GM18861 (cell line): ENCODE measurements at regions not wholly inside any gene's neighbourhood (a gene's known extent, or its start where the extent isn't known, plus 50 kb on each side); places are given as distances from the start of the nearest gene placed in this dataset.
"Not testable (repeated sequence)": the region's sequence is repeated elsewhere in the genome, so short reads cannot be mapped to it uniquely, and the experiment has no call there.

Source experiments
- ATAC-seq: cut with Tn5 transposase; IDR thresholded peaks from one replicate; pipeline ENCODE4 v1.9.1; 2021; ENCODE audit not compliant: unreplicated experiment

DNA sequence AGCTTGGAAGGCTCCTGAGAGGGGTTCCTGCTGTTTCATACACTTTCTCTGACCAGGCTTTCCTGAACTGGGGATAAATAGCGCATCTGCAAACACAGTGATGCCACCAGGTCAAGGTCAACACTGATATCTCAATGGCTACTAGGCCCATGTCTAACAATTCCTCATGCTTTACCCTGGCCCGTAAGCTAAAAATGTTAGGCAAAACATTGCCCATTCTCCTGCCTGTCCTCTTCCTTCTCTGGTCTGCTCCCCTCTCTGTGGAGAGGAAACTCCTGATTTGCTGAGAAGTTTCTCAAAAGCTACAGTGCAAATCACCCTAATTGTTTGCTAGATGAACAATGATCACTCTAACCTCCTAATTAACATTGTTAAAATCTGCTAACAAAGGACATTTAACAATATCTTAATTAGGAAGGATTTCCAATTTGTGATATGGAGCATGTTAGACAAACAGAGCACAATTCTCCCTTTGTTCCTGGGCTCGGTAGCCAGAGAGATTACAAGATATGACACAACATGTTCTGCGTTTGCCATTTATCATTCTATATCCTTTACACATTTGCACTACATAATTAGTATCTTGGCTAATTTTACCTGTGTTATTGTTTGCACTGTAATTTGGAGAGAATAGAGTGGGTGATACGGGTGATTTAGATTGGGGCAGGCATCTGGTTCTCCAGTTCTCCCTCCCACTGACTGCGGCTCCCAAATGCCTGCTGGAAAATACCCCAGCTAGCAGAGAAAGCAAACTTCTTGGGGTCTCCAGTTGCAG, 266.8 kb downstream of the CD83 start:
- ATAC-seq = no peak

DNA sequence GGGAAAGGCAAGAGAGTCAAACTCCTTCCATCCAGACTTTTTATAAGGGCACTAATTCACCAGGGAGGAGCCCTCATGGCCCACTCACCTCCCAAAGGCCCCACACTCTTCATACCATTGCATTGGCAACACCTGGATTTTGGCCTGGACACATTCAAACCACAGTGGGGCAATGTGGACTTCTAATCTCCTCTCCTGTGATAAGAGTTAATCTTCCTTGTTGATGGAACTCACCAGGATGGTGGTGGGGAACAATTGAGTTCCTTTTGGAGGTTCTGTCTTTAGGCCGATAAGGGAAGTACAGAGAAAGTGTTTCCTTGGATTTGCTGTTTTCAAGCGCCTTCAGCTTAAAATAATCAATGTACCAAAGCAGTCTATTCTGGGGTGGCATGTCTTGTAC, 268.7 kb downstream of the CD83 start:
- no peak for ATAC-seq

DNA sequence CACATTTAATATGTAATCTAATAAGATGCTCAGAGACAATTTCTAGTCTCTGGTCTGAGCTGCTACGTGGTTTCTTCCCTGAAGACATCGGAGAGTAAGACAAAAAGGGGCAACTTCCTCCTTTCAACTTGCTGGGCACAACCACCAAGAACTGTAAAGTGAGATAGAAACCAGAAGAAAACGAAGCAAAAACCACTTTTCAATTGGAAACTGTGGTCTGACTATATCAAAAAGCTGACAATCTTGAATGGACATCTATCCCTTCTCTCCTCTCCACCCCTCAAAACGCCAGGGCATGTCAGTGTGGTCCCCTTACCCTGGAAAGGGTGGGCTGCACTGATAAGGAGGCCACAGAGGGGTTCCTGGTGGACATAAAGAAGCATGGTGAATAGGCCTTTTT, 269.1 kb downstream of the CD83 start:
- no peak for ATAC-seq

DNA sequence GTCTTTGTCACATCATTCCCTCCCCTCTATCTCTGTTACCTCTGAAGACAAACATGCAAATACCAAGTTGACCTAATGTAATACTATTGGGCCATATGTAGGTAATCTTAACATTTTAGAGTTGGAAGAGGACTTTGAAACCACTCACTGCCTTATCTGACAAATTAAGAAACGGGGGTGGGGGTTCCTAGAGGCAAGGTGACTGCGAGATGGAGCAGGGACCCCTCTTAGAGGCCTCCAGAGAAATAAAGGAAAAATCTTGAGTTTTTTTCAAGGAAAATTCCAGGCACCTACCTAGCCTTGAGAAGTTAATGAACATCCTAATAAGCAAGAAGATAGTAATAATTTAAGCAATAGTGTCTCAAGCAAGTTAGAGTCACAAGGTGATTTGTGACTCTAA, 270.8 kb downstream of the CD83 start:
- ATAC-seq = no peak

DNA sequence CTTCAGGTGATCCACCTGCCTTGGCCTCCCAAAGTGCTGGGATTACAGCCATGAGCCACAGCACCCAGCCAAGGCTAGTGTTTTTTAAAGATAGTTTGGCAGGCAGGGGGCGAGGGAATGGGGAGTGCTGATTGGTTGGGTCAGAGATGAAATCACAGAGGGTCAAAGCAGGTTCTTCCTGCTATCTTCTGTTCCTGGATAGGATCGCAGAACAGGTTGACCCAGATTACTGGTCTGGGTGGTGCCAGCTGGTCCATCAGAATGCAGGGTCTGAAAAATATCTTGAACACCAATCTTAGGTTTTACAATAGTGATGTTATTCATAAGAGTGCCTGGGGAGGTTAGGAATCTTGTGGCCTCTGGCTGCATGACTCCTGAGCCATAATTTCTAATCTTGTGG, 272.2 kb downstream of the CD83 start:
- not testable (repeated sequence) for ATAC-seq

DNA sequence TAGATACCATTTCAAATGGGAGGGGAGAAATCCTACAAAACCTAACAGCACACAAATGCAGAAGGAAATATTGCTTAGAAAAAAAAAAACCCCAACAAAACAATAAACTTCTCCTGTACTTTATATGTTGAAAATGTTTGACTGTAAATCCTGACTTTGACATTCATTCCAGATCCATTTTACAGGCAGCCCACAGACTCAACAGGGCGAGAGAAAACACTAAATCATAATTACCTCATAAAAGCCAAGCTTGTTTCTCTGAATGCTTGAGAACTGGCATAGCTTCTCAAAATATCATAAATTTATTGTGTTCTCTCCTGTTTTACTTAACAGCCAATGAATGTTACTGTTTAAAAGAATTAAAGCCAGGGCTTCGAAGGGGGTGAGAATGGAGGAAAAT, 273.2 kb downstream of the CD83 start:
- ATAC-seq = no peak

DNA sequence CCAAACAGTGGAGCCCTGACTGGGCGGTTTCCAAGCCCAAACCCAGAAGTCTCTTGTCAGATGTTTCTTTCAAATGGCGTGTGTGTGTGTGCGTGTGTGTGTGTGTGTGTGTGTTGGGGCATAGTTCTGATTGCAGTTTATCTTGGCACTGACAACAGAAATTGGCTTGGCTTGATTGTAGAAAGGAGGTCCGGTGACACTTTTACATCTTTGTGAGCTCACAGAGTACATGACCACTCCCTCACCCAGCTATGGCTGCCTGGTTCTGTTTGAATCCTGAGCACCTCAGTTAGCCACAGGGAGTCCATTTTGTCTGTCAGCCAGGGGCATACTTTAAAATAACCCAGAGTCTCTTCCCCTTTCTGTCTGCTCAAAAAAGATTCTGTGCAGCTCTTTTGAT, 276.3 kb downstream of the CD83 start:
- ATAC-seq = no peak

DNA sequence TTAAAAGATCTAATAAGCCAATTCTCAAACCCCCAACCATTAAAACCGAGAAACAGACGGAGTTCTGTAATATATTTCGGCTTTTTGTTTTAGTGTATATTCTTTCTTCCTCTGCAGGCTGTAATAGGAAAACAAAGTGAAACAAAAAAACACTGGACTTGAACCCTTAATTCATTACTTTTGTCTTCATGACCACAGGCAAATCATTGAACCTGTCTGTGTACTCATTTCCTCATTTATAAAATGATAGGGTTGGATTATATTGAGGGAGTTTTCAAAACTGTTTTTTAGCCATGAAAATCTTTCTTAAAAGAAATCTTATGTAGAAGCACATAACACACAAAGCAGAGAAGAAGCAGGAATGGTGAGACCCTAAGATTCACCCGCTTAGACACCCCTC, 278.8 kb downstream of the CD83 start:
- ATAC-seq = no peak

DNA sequence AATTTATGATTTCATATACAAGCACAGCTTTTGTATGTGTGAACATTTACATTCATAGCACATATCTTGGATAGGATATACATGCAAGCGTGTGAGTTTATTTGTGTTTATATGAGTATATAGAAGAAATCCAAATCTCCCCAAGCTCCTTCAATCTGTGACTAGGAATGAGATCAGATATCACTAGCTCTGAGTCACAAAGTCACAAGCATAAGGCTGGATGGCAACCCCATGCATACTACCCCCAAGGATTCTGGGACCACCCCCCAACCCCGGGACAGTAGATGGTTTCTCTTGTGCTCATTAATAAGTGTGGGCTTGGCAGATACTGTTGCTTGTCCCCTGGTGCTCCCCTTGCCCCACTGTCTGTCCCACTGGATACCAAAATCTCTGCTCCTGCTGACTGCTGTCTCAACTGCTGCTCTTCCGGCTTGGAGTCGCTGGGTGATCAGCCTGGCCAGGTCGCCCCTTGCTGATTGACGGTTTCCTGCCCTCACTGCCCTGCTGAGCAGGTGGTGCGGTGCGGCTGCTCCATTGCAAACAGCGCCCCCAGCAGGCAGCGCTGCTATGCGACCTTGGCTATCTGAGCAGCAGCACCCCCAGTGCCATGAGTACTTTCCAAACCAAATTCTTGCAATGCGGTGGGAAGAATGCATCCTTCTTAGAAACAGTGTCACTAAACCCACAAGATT, 279.4 kb downstream of the CD83 start:
- ATAC-seq = no peak

DNA sequence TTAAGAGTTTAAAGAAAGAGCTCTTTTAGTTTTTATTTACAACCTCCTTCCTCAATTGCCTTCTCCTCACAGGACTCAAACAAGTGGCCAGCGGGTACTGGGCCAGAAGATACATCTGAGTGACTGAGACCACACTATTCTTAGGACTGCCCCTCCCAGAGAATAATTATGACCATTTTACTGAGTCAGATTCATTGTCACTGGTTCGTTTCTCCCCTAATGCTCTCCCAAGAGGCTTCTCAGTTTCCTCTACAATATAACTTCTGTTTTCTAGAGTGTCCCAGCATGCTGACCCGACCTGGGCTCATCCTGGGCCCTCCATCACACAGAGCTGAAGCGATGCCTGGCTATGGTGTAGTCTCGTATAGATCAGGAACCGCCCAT, 279.9 kb downstream of the CD83 start:
- ATAC-seq = no peak

DNA sequence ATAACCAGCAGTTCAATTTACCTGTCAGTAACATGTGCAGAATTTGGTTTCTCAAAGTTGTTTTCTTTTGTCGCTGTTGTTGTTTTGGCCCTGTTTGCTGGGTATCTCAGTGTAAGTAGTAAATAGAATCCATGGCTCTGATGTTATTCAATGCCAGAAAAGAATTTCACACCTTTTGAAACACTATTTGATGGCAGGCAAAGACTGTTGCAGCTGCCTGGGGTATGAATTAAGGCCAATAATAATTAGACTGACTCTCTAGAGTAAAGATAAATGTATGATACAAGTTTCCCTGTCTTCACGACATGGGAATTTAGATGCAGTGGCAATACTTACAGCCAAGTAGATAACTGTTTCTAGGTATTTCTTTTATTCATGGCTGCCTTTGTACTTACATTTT, 281.4 kb downstream of the CD83 start:
- no peak for ATAC-seq

DNA sequence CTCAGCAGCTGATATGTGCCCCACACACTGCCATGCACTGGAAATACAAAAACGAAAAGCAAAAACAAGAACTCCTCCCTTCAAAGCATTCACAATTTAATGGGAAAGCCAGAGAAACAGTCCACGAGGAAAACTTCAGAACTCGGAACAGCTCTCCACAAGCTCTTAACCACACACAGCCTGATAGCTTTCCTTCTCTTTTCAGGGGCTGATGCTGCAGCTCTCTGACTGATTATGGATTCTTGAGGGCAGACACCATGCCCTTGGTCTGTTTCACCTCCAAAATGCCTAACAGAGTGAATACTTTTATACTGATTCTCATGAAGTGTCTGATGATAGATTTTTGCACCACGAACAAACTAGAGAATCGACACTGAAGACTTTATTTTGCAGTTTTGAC, 282.1 kb downstream of the CD83 start:
- no peak for ATAC-seq

DNA sequence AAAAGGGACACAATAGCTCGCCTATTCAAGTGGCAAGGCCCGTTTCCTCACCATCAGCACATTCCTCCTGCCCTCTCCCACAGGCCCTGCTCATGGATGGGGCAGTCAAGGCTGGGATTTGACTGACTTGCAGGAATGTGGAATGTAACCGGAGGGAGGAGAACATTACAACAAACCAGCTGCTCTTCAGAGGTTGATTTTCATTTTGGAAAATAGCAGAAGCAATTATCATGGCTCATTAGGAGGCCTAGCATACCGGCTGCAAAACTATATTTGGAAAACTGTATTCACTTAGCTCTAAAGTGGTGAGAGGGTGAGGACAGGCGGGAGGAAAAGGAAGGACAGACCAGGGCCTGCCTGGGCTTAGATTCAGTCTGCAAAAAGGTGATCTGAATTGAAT, 283.7 kb downstream of the CD83 start:
- ATAC-seq = no peak

DNA sequence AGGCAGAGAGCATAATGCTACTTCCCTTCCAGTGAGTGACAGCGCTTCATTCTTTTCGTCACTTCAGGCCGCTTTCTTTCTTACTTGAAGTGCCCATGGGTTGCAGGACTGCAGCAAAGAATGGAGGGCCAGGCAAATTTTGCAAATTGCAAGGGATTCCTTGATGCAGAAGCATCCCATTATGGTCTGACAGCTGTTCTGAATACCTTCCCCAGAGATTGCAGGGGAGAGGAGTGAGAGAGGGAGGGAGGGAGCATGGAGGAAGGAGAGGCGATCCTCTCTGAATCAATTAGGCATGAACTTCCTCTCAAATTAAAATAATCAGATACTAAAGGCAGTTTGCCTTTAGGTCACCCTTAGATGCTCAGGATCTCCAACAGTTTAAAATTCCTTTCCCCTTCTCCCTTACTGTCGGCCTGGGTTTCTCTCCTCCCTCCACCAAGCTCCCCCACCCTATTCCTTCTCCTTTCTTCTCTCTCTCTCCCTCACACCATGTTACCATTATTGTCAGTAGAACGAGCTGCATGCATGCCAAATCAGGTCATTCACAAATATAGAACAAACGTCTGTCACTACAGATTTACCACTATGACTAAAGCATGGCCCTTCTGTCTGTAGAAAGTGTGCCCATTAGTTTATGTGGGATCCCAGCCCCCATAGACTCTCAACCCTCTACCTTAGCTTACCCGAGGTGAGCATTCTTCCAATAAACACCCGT, 289.2 kb downstream of the CD83 start:
- no peak for ATAC-seq

DNA sequence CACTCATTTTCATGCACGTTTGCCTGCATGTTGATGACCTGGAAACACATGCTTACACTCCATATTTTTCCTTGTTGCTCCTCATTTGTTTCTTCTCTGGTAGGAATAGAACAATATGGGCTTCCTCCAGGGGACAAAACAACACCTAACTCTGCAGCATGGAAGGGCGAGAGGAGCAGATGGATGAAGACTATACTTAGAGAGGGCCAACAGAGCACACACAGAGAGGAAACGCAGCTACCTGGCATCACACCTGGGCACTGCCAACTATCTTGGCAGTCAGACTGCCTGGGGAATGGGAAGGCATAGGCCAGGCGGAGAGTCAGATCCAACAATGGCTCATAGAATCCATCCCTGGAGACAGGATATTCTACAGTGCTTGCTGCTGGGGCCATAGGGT, 290.9 kb downstream of the CD83 start:
- ATAC-seq = no peak

DNA sequence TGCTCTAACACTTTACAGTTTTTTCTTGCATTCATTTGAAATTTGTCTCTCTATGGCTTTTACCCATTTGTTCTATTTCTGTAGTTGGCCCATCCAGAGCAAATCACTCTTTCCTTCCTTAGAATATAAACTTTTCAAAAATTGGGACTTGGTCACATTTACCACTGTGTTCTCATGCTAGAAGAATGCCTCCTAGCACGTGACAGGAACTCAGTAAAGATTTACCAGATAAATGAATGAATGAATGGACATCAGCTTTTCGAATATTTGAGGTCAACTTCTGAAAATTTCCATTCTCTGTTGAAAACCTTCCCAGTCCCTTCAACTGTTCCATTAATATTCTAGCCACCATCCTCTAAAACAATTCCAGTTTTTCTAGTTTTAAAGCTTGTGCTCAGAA, 294.5 kb downstream of the CD83 start:
- no peak for ATAC-seq

DNA sequence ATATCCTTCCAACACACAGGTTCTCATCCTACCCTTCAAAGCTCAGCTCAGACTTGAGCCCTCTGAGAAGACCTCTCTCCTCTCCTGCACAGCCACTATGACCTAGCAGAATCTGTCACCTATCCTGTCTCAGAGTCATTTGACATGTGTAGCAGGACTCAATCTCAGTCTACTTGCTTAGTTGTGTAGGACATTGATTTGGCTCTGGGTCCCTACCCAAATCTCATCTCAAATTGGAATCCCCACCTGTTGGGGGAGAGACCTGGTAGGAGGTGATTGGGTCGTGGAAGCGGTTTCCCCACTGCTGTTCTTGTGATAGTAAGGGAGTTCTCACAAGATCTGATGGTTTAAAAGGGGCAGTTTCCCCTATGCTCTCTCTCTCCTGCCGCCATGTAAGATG, 297.9 kb downstream of the CD83 start:
- no peak for ATAC-seq

DNA sequence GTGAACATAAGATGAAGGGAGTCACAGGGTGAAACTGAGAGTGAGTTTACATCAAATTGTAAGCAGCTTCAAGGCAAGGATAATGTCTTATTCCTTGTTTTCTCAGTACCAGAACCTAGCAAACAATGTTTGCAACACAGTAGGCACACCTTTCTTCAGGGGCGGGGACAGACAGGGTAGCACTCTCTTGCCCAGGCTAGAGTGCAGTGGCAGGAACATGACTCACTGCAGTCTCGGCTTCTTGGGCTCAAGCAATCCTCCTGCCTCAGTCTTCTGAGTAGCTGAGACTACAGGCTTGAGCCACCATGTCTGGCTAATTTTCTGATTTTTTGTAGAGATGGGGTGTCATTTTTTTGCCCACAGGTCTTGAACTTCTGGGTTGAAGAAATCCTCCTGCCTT, 299.8 kb downstream of the CD83 start:
- ATAC-seq = no peak

DNA sequence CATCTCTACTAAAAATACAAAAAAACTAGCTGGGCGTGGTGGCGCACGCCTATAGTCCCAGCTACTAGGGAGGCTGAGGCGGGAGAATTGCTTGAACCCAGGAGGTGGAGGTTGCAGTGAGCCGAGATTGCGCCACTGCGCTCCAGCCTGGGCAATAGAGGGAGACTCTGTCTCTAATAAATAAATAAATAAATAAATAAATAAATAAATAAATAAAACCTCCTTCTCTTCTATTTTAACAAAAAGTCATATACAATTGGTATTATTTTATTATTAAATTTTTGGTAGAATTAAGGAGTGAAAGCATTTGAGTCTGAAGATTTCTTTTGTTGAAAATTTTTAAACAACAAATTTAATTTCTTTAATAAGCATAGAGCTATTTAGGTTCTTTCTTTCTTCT, 301.7 kb downstream of the CD83 start:
- not testable (repeated sequence) for ATAC-seq

DNA sequence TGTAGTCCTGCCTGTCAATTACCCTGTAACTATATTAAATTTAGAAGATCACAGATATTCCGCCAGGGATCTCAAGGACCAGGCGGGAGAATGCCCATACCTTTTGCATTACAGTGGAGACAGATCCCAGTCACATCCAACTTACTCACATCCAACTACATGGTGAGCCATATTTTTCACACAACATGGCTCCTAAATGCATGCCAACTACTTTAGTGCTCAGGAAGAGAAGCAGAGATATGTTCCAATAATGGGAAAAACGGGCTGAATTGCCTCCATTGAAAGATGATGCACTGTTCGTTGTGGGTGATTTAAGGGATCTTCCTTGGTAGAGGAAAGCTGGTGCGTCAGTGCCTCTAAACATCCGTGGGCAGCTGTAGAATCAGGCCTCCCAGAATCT, 304.5 kb downstream of the CD83 start:
- no peak for ATAC-seq

DNA sequence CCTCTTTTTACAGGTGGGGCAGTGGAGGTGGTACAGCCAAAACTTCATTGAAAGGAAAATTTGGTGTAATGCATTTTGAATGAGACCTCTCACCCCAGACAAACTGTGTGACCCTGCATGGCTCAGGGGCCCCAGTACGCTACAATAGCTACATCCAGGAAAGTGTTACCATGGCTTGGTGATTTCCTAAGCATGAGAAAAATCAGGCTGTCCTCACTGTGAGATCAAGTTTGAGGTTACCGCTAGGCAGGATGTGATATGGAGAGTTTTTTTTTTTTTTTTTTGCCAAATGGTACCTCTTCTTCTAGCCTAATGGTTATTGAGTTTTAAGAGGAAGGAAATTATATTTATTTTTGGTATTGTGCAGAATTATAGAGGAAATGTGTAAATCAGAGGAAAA, 305.3 kb downstream of the CD83 start:
- no peak for ATAC-seq

DNA sequence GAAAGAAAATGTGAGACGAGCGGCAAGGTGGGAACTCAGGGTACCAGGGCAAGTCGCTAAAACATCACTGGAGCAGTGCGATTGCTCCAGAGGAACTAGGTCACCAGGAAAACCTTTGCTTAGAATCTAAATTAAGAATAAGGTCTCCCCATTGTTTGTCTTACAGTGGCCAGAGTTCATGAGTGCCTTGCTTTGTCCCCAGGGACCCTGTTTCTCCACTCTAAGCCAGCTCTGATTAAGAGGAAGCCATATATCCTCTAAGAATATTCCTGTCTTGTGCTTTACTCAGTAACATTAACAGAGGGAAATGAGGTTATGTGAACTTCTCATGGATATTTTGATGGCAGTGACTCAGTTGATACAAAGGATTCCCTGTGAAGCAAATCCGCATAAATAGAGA, 305.8 kb downstream of the CD83 start:
- ATAC-seq = no peak
